H9 (cell line): ENCODE measurements at regions not wholly inside any gene's neighbourhood (a gene's known extent, or its start where the extent isn't known, plus 50 kb on each side); places are given as distances from the start of the nearest gene placed in this dataset.

Experiments
- DNase-seq: peaks from one replicate; pipeline ENCODE4 v3.0.0-alpha.2; 2017
- H2AFZ ChIP-seq: one replicate; pipeline ENCODE4 v1.6.1; 2013; ENCODE audit warnings: mild to moderate bottlenecking, low read length, control low read depth, moderate library complexity
- H2AK5ac ChIP-seq: 2 replicates; pipeline ENCODE4 v1.6.1; 2013; ENCODE audit warnings: low read length, control low read depth, mixed read lengths; ENCODE audit not compliant: insufficient read length
- H2BK120ac ChIP-seq: one replicate; pipeline ENCODE4 v1.6.1; 2013; ENCODE audit warnings: low read depth, mild to moderate bottlenecking, low read length, control low read depth, inconsistent platforms; ENCODE audit not compliant: poor library complexity, severe bottlenecking
- H2BK12ac ChIP-seq: 2 replicates; pipeline ENCODE4 v1.6.1; 2013; ENCODE audit warnings: low read length, control low read depth, mixed read lengths, low read depth; ENCODE audit not compliant: insufficient read length
- H2BK15ac ChIP-seq: 2 replicates; pipeline ENCODE4 v1.6.1; 2013; ENCODE audit warnings: low read depth, low read length, control low read depth
- H2BK20ac ChIP-seq: one replicate; pipeline ENCODE4 v1.6.1; 2013; ENCODE audit warnings: low read depth, mild to moderate bottlenecking, low read length, control low read depth, inconsistent platforms; ENCODE audit not compliant: poor library complexity, severe bottlenecking
- H2BK5ac ChIP-seq: 2 replicates; pipeline ENCODE4 v1.6.1; 2013; ENCODE audit warnings: low read length, control low read depth, mixed read lengths; ENCODE audit not compliant: insufficient read length
- H3K14ac ChIP-seq: 2 replicates; pipeline ENCODE4 v1.6.1; 2013; ENCODE audit warnings: low read length, control low read depth; ENCODE audit not compliant: insufficient read depth
- H3K18ac ChIP-seq: 2 replicates; pipeline ENCODE4 v1.6.1; 2013; ENCODE audit warnings: low read depth, mild to moderate bottlenecking, mixed read lengths, low read length, control low read depth; ENCODE audit not compliant: insufficient read length
- H3K23ac ChIP-seq: 2 replicates; pipeline ENCODE4 v1.6.1; 2013; ENCODE audit warnings: low read length, control low read depth, mixed read lengths, low read depth; ENCODE audit not compliant: insufficient read length
- H3K23me2 ChIP-seq: 2 replicates; pipeline ENCODE4 v1.6.1; 2013; ENCODE audit warnings: low read depth, mild to moderate bottlenecking, mixed read lengths, low read length, control low read depth; ENCODE audit not compliant: insufficient read length, poor library complexity, severe bottlenecking
- H3K27ac ChIP-seq: 2 replicates; pipeline ENCODE4 v1.5.1; 2013; ENCODE audit warnings: low read length, control low read depth, mixed read lengths, low read depth; ENCODE audit not compliant: insufficient read length
- H3K27me3 ChIP-seq: 2 replicates; pipeline ENCODE4 v1.6.1; 2013; ENCODE audit warnings: low read length, control low read depth, inconsistent platforms; ENCODE audit not compliant: insufficient read depth
- H3K4ac ChIP-seq: 2 replicates; pipeline ENCODE4 v1.6.1; 2013; ENCODE audit warnings: low read depth, mild to moderate bottlenecking, control low read depth, inconsistent platforms, low read length, moderate library complexity
- H3K4me1 ChIP-seq: 2 replicates; pipeline ENCODE4 v1.6.1; 2013; ENCODE audit warnings: low read length, control low read depth, inconsistent platforms; ENCODE audit not compliant: insufficient read depth
- H3K4me2 ChIP-seq: 2 replicates; pipeline ENCODE4 v1.6.1; 2013; ENCODE audit warnings: low read length, control low read depth, mixed read lengths; ENCODE audit not compliant: insufficient read length, insufficient read depth
- H3K56ac ChIP-seq: 2 replicates; pipeline ENCODE4 v1.6.1; 2013; ENCODE audit warnings: low read depth, mild to moderate bottlenecking, mixed read lengths, low read length, control low read depth; ENCODE audit not compliant: insufficient read length
- H3K79me1 ChIP-seq: 2 replicates; pipeline ENCODE4 v1.6.1; 2013; ENCODE audit warnings: low read depth, mild to moderate bottlenecking, moderate library complexity, low read length, control low read depth, inconsistent platforms; ENCODE audit not compliant: insufficient read depth, poor library complexity, severe bottlenecking
- H3K79me2 ChIP-seq: 2 replicates; pipeline ENCODE4 v1.6.1; 2013; ENCODE audit warnings: low read length, control low read depth, inconsistent platforms; ENCODE audit not compliant: insufficient read depth
- H3K9ac ChIP-seq: 2 replicates; pipeline ENCODE4 v1.6.1; 2013; ENCODE audit warnings: low read length, control low read depth, mixed read lengths; ENCODE audit not compliant: insufficient read length; ENCODE audit errors: extremely low read depth
- H3K9me3 ChIP-seq: one replicate; pipeline ENCODE4 v1.6.1; 2013; ENCODE audit warnings: low read depth, low read length, inconsistent platforms; ENCODE audit not compliant: control insufficient read depth
- H3T11ph ChIP-seq: one replicate; pipeline ENCODE4 v1.6.1; 2013; ENCODE audit warnings: mild to moderate bottlenecking, low read length, control low read depth, inconsistent platforms
- H4K20me1 ChIP-seq: one replicate; pipeline ENCODE4 v1.6.1; 2013; ENCODE audit not compliant: control insufficient read depth, insufficient read length, insufficient read depth
- H4K5ac ChIP-seq: 2 replicates; pipeline ENCODE4 v1.6.1; 2013; ENCODE audit warnings: low read depth, mild to moderate bottlenecking, mixed read lengths, low read length, control low read depth; ENCODE audit not compliant: insufficient read length
- H4K8ac ChIP-seq: replicated peaks from 2 replicates; pipeline ENCODE4 v1.6.1; 2013; ENCODE audit warnings: low read length, control low read depth, mixed read lengths, low read depth; ENCODE audit not compliant: insufficient read length
- H4K91ac ChIP-seq: 2 replicates; pipeline ENCODE4 v1.6.1; 2013; ENCODE audit warnings: low read depth, mild to moderate bottlenecking, moderate library complexity, mixed read lengths, low read length, control low read depth; ENCODE audit not compliant: insufficient read length
- H3K27ac Mint-ChIP-seq, 3 experiments: 2 replicates in 2 of 3; 3 replicates in 1 of 3; pipeline ENCODE4 v1.8.0; 2020 to 2021; ENCODE audit warnings: mixed read lengths in 3 of 3, mild to moderate bottlenecking in 1 of 3, moderate library complexity in 1 of 3
- H3K27me3 Mint-ChIP-seq: 2 replicates; pipeline ENCODE4 v1.8.0; 2021; ENCODE audit warnings: low read depth, mild to moderate bottlenecking, moderate library complexity, mixed read lengths
- H3K36me3 Mint-ChIP-seq, 3 experiments: 2 replicates in 2 of 3; 3 replicates in 1 of 3; pipeline ENCODE4 v1.8.0; 2020 to 2021; ENCODE audit warnings: low read depth in 3 of 3, mixed read lengths in 3 of 3; ENCODE audit not compliant: insufficient read depth in 1 of 3
- H3K4me1 Mint-ChIP-seq, 2 experiments: 2 replicates each; pipeline ENCODE4 v1.8.0; 2020; ENCODE audit warnings: mixed read lengths in 2 of 2
- H3K4me3 Mint-ChIP-seq, 2 experiments: 2 replicates in 1 of 2; 3 replicates in 1 of 2; pipeline ENCODE4 v1.8.0; 2020 to 2021; ENCODE audit warnings: mild to moderate bottlenecking in 2 of 2, mixed read lengths in 2 of 2, moderate library complexity in 1 of 2
- H3K9me3 Mint-ChIP-seq, 2 experiments: 2 replicates in 1 of 2; 3 replicates in 1 of 2; pipeline ENCODE4 v1.8.0; 2020; ENCODE audit warnings: mild to moderate bottlenecking in 2 of 2, mixed read lengths in 2 of 2, moderate library complexity in 1 of 2
- WGBS: extraction: QIAGEN DNeasy Blood & Tissue Kit; methylation state at CpG from one replicate; pipeline ENCODE4 v1.1.7; 2013; ENCODE audit warnings: missing lambda C conversion rate, low lambda C conversion rate, mixed read lengths; ENCODE audit not compliant: insufficient read length; ENCODE audit errors: extremely low coverage; 5-methylcytosine and 5-hydroxymethylcytosine counted together
- TF ChIP-seq, protein P1 (sequence below): fragments of 200-600 bp; sonication (generic); conservative IDR thresholded peaks from 3 replicates; pipeline ENCODE4 v1.8.0; 2021; ENCODE audit warnings: antibody characterized with exemption, mild to moderate bottlenecking

- Histone ChIP-seq H2BK15ac (no peak overlapping the region), H3K9ac (no peak overlapping the region), H4K8ac (no peak overlapping the region), H3K27me3 (no peaks in the 10 kb centered on the region), H3K23ac (no peak overlapping the region), H3K27ac (no peak overlapping the region), H2BK120ac (no peak overlapping the region), H3K79me2 (no peaks in the 10 kb centered on the region), H3K4me2 (no peak overlapping the region), H3K56ac (no peak overlapping the region), H3K4ac (no peak overlapping the region), H4K91ac (no peak overlapping the region), H3K4me1 (no peaks in the 10 kb centered on the region), H3K9me3 (no peaks in the 10 kb centered on the region), H2AFZ (no peak overlapping the region), H2BK12ac (no peak overlapping the region), H2AK5ac (no peak overlapping the region), H2BK20ac (no peak overlapping the region), H3K18ac (no peak overlapping the region), H4K20me1 (no peaks in the 10 kb centered on the region), H4K5ac (no peak overlapping the region), H2BK5ac (no peak overlapping the region), H3T11ph (no peak overlapping the region), H3K79me1 (no peaks in the 10 kb centered on the region), H3K23me2 (no peaks in the 10 kb centered on the region), H3K14ac (no peak overlapping the region)
- H3K9me3 Mint-ChIP-seq, result peaks cover 15% of the 10 kb centered on the region in 2 experiments
- no CpG with 5 or more reads among the region's 1 CpG for WGBS
- no peak overlapping the region for H3K4me3 Mint-ChIP-seq
- H3K27ac Mint-ChIP-seq, result no peak overlapping the region
- peaks cover 6 to 15% (median 9%) of the 10 kb centered on the region in 3 experiments; a peak in 6 of 7 replicates for H3K36me3 Mint-ChIP-seq
- TF ChIP-seq, protein P1, sequence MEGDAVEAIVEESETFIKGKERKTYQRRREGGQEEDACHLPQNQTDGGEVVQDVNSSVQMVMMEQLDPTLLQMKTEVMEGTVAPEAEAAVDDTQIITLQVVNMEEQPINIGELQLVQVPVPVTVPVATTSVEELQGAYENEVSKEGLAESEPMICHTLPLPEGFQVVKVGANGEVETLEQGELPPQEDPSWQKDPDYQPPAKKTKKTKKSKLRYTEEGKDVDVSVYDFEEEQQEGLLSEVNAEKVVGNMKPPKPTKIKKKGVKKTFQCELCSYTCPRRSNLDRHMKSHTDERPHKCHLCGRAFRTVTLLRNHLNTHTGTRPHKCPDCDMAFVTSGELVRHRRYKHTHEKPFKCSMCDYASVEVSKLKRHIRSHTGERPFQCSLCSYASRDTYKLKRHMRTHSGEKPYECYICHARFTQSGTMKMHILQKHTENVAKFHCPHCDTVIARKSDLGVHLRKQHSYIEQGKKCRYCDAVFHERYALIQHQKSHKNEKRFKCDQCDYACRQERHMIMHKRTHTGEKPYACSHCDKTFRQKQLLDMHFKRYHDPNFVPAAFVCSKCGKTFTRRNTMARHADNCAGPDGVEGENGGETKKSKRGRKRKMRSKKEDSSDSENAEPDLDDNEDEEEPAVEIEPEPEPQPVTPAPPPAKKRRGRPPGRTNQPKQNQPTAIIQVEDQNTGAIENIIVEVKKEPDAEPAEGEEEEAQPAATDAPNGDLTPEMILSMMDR, result no peak
- H3K4me1 Mint-ChIP-seq, result no peaks in the 10 kb centered on the region
- DNase-seq, result no peak
- no peaks in the 10 kb centered on the region; the same call in 1 of the 2 replicates for H3K27me3 Mint-ChIP-seq
Observed at GRCh38 chr7:91457208-91457607, 193.0 kb downstream of the FZD1 start.
